H1 (cell line): ENCODE measurements at regions not wholly inside any gene's neighbourhood (a gene's known extent, or its start where the extent isn't known, plus 50 kb on each side); places are given as distances from the start of the nearest gene placed in this dataset.

ENCODE experiments used
- CTCF ChIA-PET: fragments of 300-600 bp; sonication (Branson Sonifier 250); formaldehyde crosslinking; loops from one replicate; lab custom pipeline; 2021; ENCODE audit not compliant: partially characterized antibody; lab: Charles Lee
- POLR2A ChIA-PET: fragments of 300-600 bp; sonication (Branson Sonifier 250); formaldehyde crosslinking; loops from one replicate; lab custom pipeline; 2021; ENCODE audit warnings: inconsistent platforms; ENCODE audit not compliant: partially characterized antibody; lab: Charles Lee
- DNase-seq, 2 experiments: peaks; one replicate each; pipeline versions ENCODE4 v3.0.0 to v3.0.0-alpha.2; 2010 to 2022; ENCODE audit warnings: low spot score in 2 of 2, low read depth in 1 of 2, mixed read lengths in 1 of 2
- FAIRE-seq: peaks from 2 replicates; lab custom pipeline; 2011; peaks lifted over from hg19 to GRCh38; lab: Jason Lieb, UNC
- H2AFZ ChIP-seq: 2 replicates; pipeline ENCODE4 v1.8.1; 2012; ENCODE audit warnings: low read length, inconsistent platforms
- H2AK5ac ChIP-seq: 2 replicates; pipeline ENCODE4 v1.6.1; 2013; ENCODE audit warnings: low read depth, low read length
- H2BK120ac ChIP-seq: replicated peaks from 2 replicates; pipeline ENCODE3; 2013; ENCODE audit warnings: low read depth, low read length, inconsistent platforms
- H2BK12ac ChIP-seq: 2 replicates; pipeline ENCODE4 v1.6.1; 2013; ENCODE audit warnings: low read depth, low read length
- H2BK15ac ChIP-seq: 2 replicates; pipeline ENCODE4 v1.6.1; 2013; ENCODE audit warnings: low read length
- H2BK20ac ChIP-seq: 2 replicates; pipeline ENCODE4 v1.6.1; 2013; ENCODE audit warnings: low read length
- H2BK5ac ChIP-seq: 2 replicates; pipeline ENCODE4 v1.6.1; 2013; ENCODE audit warnings: low read depth, low read length
- H3K14ac ChIP-seq: 2 replicates; pipeline ENCODE4 v1.6.1; 2013; ENCODE audit warnings: inconsistent platforms; ENCODE audit not compliant: insufficient read length
- H3K18ac ChIP-seq: 2 replicates; pipeline ENCODE4 v1.6.1; 2013; ENCODE audit warnings: low read length; ENCODE audit errors: extremely low read depth
- H3K23ac ChIP-seq: 2 replicates; pipeline ENCODE4 v1.6.1; 2013; ENCODE audit warnings: inconsistent platforms; ENCODE audit not compliant: insufficient read length
- H3K23me2 ChIP-seq: 2 replicates; pipeline ENCODE4 v1.6.1; 2013; ENCODE audit warnings: low read depth, low read length
- H3K27ac ChIP-seq: 2 replicates; pipeline ENCODE4 v1.6.1; 2011; ENCODE audit warnings: low read depth, low read length, inconsistent platforms
- H3K27me3 ChIP-seq, 4 experiments: replicated peaks in 1 of 4; 1 replicate in 1 of 4; 2 replicates in 3 of 4; pipeline versions ENCODE4 v1.6.1 to v1.8.1; 2011 to 2013; ENCODE audit warnings: low read length in 3 of 4, mild to moderate bottlenecking in 3 of 4, inconsistent platforms in 2 of 4, mixed read lengths in 2 of 4, moderate library complexity in 1 of 4; ENCODE audit not compliant: control insufficient read depth in 3 of 4, insufficient read depth in 3 of 4; ENCODE audit errors: extremely low read depth in 1 of 4
- H3K36me3 ChIP-seq, 4 experiments: 2 replicates each; pipeline versions ENCODE4 v1.6.1 to v1.8.1; 2011 to 2013; ENCODE audit warnings: mild to moderate bottlenecking in 4 of 4, low read length in 3 of 4, moderate library complexity in 2 of 4, control low read depth in 1 of 4, inconsistent platforms in 1 of 4; ENCODE audit not compliant: insufficient read depth in 4 of 4, control insufficient read depth in 2 of 4
- H3K4ac ChIP-seq: replicated peaks from 2 replicates; pipeline ENCODE3; 2013; ENCODE audit warnings: low read length, low read depth, mixed read lengths, inconsistent platforms; ENCODE audit not compliant: insufficient read length
- H3K4me1 ChIP-seq, 4 experiments: replicated peaks in 1 of 4; 1 replicate in 1 of 4; 2 replicates in 3 of 4; pipeline versions ENCODE4 v1.6.1 to v1.8.1; 2011 to 2013; ENCODE audit warnings: low read length in 3 of 4, inconsistent platforms in 2 of 4, mixed read lengths in 1 of 4; ENCODE audit not compliant: insufficient read depth in 4 of 4, control insufficient read depth in 3 of 4
- H3K4me2 ChIP-seq, 2 experiments: 2 replicates each; pipeline versions ENCODE4 v1.6.1 to v1.8.1; 2011 to 2013; ENCODE audit warnings: low read depth in 2 of 2, low read length in 2 of 2, control low read depth in 1 of 2, inconsistent platforms in 1 of 2, mild to moderate bottlenecking in 1 of 2; ENCODE audit not compliant: insufficient read depth in 1 of 2
- H3K4me3 ChIP-seq, 4 experiments: fragments of 200-600, 300-600 bp in 1 of 4; sonication (generic), shearing (Covaris generic), sonication (Bioruptor Twin) in 1 of 4; 2 replicates each; pipeline versions ENCODE4 v1.5.1 to v1.8.1; 2011 to 2016; ENCODE audit warnings: low read length in 4 of 4, low read depth in 3 of 4, control low read depth in 2 of 4, inconsistent platforms in 2 of 4, mild to moderate bottlenecking in 2 of 4, mixed read lengths in 1 of 4, moderate library complexity in 1 of 4; ENCODE audit not compliant: insufficient read depth in 2 of 4; ENCODE audit errors: extremely low read depth in 1 of 4
- H3K56ac ChIP-seq: replicated peaks from 2 replicates; pipeline ENCODE3; 2013; ENCODE audit warnings: low read depth, mild to moderate bottlenecking, mixed read lengths, low read length, inconsistent platforms; ENCODE audit not compliant: insufficient read length
- H3K79me1 ChIP-seq: 2 replicates; pipeline ENCODE4 v1.6.1; 2013; ENCODE audit warnings: low read depth, low read length, control low read depth
- H3K79me2 ChIP-seq, 2 experiments: 2 replicates each; pipeline versions ENCODE4 v1.6.1 to v1.8.1; 2012 to 2013; ENCODE audit warnings: low read length in 2 of 2, mild to moderate bottlenecking in 2 of 2, inconsistent platforms in 1 of 2; ENCODE audit not compliant: insufficient read depth in 2 of 2, control insufficient read depth in 1 of 2
- H3K9ac ChIP-seq, 4 experiments: replicated peaks in 1 of 4; 1 replicate in 1 of 4; 2 replicates in 3 of 4; pipeline versions ENCODE4 v1.6.1 to v1.8.1; 2011 to 2013; ENCODE audit warnings: low read depth in 3 of 4, low read length in 3 of 4, control low read depth in 2 of 4, mild to moderate bottlenecking in 2 of 4, moderate library complexity in 2 of 4, inconsistent platforms in 1 of 4; ENCODE audit errors: extremely low read depth in 1 of 4
- H3K9me3 ChIP-seq, 2 experiments: 2 replicates each; pipeline versions ENCODE4 v1.6.1 to v1.8.1; 2012 to 2013; ENCODE audit warnings: mild to moderate bottlenecking in 2 of 2, moderate library complexity in 2 of 2, control low read depth in 1 of 2, inconsistent platforms in 1 of 2, low read depth in 1 of 2, low read length in 1 of 2, mixed read lengths in 1 of 2; ENCODE audit not compliant: insufficient read depth in 2 of 2
- H4K20me1 ChIP-seq, 2 experiments: replicated peaks in 1 of 2; 2 replicates each; pipeline versions ENCODE3 to v1.8.1; 2011 to 2013; ENCODE audit warnings: inconsistent platforms in 2 of 2, low read length in 2 of 2, mild to moderate bottlenecking in 1 of 2; ENCODE audit not compliant: insufficient read depth in 2 of 2, control insufficient read depth in 1 of 2
- H4K5ac ChIP-seq: 2 replicates; pipeline ENCODE4 v1.6.1; 2013; ENCODE audit warnings: low read length, low read depth, mixed read lengths, inconsistent platforms; ENCODE audit not compliant: insufficient read length
- H4K8ac ChIP-seq: 2 replicates; pipeline ENCODE4 v1.8.0; 2013; ENCODE audit warnings: mild to moderate bottlenecking, moderate library complexity, low read length, inconsistent platforms; ENCODE audit not compliant: insufficient read depth; ENCODE audit errors: extremely low read depth
- H4K91ac ChIP-seq: replicated peaks from 2 replicates; pipeline ENCODE3; 2013; ENCODE audit warnings: low read length, mixed read lengths, inconsistent platforms; ENCODE audit not compliant: insufficient read length
- CBX8 ChIP-seq: fragments of 300-800, 300-1000 bp; sonication (generic); IDR thresholded peaks from 2 replicates; pipeline ENCODE4 v1.7.1; 2016; ENCODE audit warnings: low read depth, low read length, borderline replicate concordance
- CTBP2 ChIP-seq: IDR thresholded peaks from 2 replicates; pipeline ENCODE4 v1.7.0; 2011; ENCODE audit warnings: borderline replicate concordance, mild to moderate bottlenecking, moderate library complexity, mixed read lengths, low read length; ENCODE audit not compliant: insufficient read depth, insufficient read length
- PHF8 ChIP-seq: fragments of 200-600 bp; sonication (generic); conservative IDR thresholded peaks from 2 replicates; pipeline ENCODE4 v1.7.1; 2012; ENCODE audit warnings: low read depth, mild to moderate bottlenecking, inconsistent platforms, low read length, moderate library complexity
- RAD21 ChIP-seq, 2 experiments: IDR thresholded peaks in 1 of 2; conservative IDR thresholded peaks in 1 of 2; 2 replicates each; pipeline ENCODE4 v1.6.1; 2011; ENCODE audit warnings: low read depth in 2 of 2, low read length in 2 of 2, improper control_type of control experiment in 1 of 2, inconsistent platforms in 1 of 2, mild to moderate bottlenecking in 1 of 2, moderate library complexity in 1 of 2
- RBBP5 ChIP-seq: IDR thresholded peaks from 2 replicates; pipeline ENCODE4 v1.7.1; 2012; ENCODE audit warnings: low read depth, mild to moderate bottlenecking, inconsistent platforms, low read length, moderate library complexity, borderline replicate concordance
- RNF2 ChIP-seq: fragments of 200-900, 300-1000 bp; sonication (generic); IDR thresholded peaks from 2 replicates; pipeline ENCODE4 v1.7.1; 2016; ENCODE audit warnings: borderline replicate concordance, low read depth, mild to moderate bottlenecking, antibody characterized with exemption, low read length; ENCODE audit not compliant: poor library complexity, severe bottlenecking; ENCODE audit errors: missing control alignments
- SP4 ChIP-seq: IDR thresholded peaks from 2 replicates; pipeline ENCODE4 v1.6.1; 2012; ENCODE audit warnings: low read length, inconsistent platforms
- TAF7 ChIP-seq: optimal IDR thresholded peaks from 2 replicates; pipeline ENCODE3; 2011; ENCODE audit warnings: low read depth, mild to moderate bottlenecking, inconsistent platforms, low read length, moderate library complexity, borderline replicate concordance
- WGBS, 2 experiments: shearing (Covaris generic) in 1 of 2; methylation state at CpG; one replicate each; pipeline versions ENCODE4 v1.1.6 to v1.1.7; 2013 to 2015; ENCODE audit warnings: low lambda C conversion rate in 2 of 2, mixed read lengths in 2 of 2, inconsistent platforms in 1 of 2, low coverage in 1 of 2, missing lambda C conversion rate in 1 of 2; ENCODE audit not compliant: insufficient replicate concordance in 2 of 2, insufficient coverage in 1 of 2, insufficient read length in 1 of 2; ENCODE audit errors: extremely low coverage in 1 of 2, missing lambda C conversion rate in 1 of 2; 5-methylcytosine and 5-hydroxymethylcytosine counted together
- TF ChIP-seq, protein P1 (sequence below), 3 experiments: IDR thresholded peaks; 1 replicate in 2 of 3; 2 replicates in 1 of 3; pipeline versions ENCODE4 v1.5.1 to v1.6.1; 2011; ENCODE audit warnings: low read length in 3 of 3, mild to moderate bottlenecking in 3 of 3, inconsistent platforms in 2 of 3, low read depth in 1 of 3, moderate library complexity in 1 of 3; ENCODE audit not compliant: insufficient read depth in 1 of 3; ENCODE audit errors: control extremely low read depth in 1 of 3

DNA sequence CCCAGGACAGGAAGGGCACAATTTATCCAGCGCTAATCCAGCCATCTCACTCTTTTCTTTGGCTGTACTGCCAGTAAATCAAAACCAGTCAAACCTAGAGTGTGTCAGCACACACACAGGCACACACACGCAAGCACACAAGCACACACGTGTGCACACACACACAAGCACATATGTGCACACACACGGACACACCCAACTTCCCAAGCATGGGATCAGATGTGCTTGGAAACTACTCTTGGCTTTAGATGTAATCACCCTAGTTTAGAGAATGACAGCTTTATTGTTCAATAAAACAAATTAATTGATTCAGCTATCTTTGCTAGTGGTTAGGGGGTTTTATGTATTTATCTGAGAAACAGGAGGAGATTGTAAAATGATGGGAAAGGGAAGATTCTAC lies 615.0 kb upstream of the MKI67 start:
- Histone ChIP-seq H3K4me3 (no peak overlapping the region), H2AK5ac (no peak overlapping the region; the same call in 1 of the 2 replicates), H2BK20ac (no peak overlapping the region), H2BK5ac (no peak overlapping the region), H4K20me1 (no peaks in the 10 kb centered on the region), H2BK12ac (0 out of 2 replicates have a peak overlapping the region, but pooled peaks have one; percentile 35), H3K4me2 (no peak overlapping the region), H3K9me3 (no peaks in the 10 kb centered on the region), H3K79me1 (no peaks in the 10 kb centered on the region), H4K91ac (no peak overlapping the region), H3K4ac (peak overlapping the region; percentile 9), H2BK15ac (peak overlapping the region; percentile 97; the same call in 1 of the 2 replicates), H3K23me2 (no peaks in the 10 kb centered on the region), H3K18ac (no peak overlapping the region), H4K8ac (no peak overlapping the region), H3K4me1 (peaks cover 0 to 9% (median 4%) of the 10 kb centered on the region in 4 experiments; a peak in 4 of 7 replicates), H3K23ac (no peak overlapping the region), H3K36me3 (no peaks in the 10 kb centered on the region), H2BK120ac (no peak overlapping the region), H4K5ac (no peak overlapping the region), H3K79me2 (no peaks in the 10 kb centered on the region), H3K9ac (no peak overlapping the region), H2AFZ (no peak overlapping the region), H3K56ac (no peak overlapping the region), H3K27me3 (no peaks in the 10 kb centered on the region; a peak in 1 of 7 replicates), H3K14ac (no peak overlapping the region), H3K27ac (no peak overlapping the region)
- no peak for FAIRE-seq
- WGBS, 2 experiments: 93% methylated on average over 4 of the region's 4 CpGs; no CpG with 5 or more reads in 1 of the 2 experiments
- TF ChIP-seq RAD21 (IDR thresholded peaks at IDR 0.05 in 1 of 2, conservative IDR thresholded peaks at IDR 0.05 in 1 of 2; ENCODE audit: low read depth in 2 of 2, low read length in 2 of 2) (no peak), PHF8 (no peak), RBBP5 (no peak), SP4 (no peak), RNF2 (no peak), TAF7 (no peak), CBX8 (no peak), CTBP2 (no peak)
- TF ChIP-seq, protein P1, sequence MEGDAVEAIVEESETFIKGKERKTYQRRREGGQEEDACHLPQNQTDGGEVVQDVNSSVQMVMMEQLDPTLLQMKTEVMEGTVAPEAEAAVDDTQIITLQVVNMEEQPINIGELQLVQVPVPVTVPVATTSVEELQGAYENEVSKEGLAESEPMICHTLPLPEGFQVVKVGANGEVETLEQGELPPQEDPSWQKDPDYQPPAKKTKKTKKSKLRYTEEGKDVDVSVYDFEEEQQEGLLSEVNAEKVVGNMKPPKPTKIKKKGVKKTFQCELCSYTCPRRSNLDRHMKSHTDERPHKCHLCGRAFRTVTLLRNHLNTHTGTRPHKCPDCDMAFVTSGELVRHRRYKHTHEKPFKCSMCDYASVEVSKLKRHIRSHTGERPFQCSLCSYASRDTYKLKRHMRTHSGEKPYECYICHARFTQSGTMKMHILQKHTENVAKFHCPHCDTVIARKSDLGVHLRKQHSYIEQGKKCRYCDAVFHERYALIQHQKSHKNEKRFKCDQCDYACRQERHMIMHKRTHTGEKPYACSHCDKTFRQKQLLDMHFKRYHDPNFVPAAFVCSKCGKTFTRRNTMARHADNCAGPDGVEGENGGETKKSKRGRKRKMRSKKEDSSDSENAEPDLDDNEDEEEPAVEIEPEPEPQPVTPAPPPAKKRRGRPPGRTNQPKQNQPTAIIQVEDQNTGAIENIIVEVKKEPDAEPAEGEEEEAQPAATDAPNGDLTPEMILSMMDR (IDR thresholded peaks at IDR 0.05; ENCODE audit: control extremely low read depth in 1 of 3, insufficient read depth in 1 of 3, low read depth in 1 of 3, low read length in 3 of 3): no peak
- CTCF ChIA-PET: interaction anchor here (1.2 to 2.9 kb wide), 5 partner anchors 111 to 591 kb away, joined by 3 to 7 read pairs (median 5); no protein-coding TSS in a partner anchor
- no peak for DNase-seq
- POLR2A ChIA-PET: no interaction called here
